GM12873 (cell line): ENCODE measurements at regions not wholly inside any gene's neighbourhood (a gene's known extent, or its start where the extent isn't known, plus 50 kb on each side); places are given as distances from the start of the nearest gene placed in this dataset.

Experiments used
- CTCF ChIP-seq: IDR thresholded peaks from 2 replicates; pipeline ENCODE4 v1.5.1; 2012; ENCODE audit warnings: low read depth, mild to moderate bottlenecking, moderate library complexity, low read length, control low read depth; ENCODE audit not compliant: insufficient read depth; ENCODE audit errors: missing control alignments

GRCh38 chr5:107023732-107024131 lies 647.0 kb downstream of the EFNA5 start:
- TF ChIP-seq CTCF = no peak

GRCh38 chr5:107021575-107021974 lies 649.2 kb downstream of the EFNA5 start:
- no peak for TF ChIP-seq CTCF

GRCh38 chr5:107020626-107021025 lies 650.1 kb downstream of the EFNA5 start:
- TF ChIP-seq CTCF = no peak

- no peak for TF ChIP-seq CTCF
Observed at GRCh38 chr5:107017616-107018015, 653.1 kb downstream of the EFNA5 start.

GRCh38 chr5:107012371-107012770 lies 658.4 kb downstream of the EFNA5 start:
- TF ChIP-seq CTCF = no peak

- no peak for TF ChIP-seq CTCF
Observed at GRCh38 chr5:107011605-107012004, 659.1 kb downstream of the EFNA5 start.

- TF ChIP-seq CTCF = no peak
Observed at GRCh38 chr5:107010060-107010459, 660.7 kb downstream of the EFNA5 start.
